Parathyroid adenoma (tissue), 2 donors: ENCODE measurements at regions not wholly inside any gene's neighbourhood (a gene's known extent, or its start where the extent isn't known, plus 50 kb on each side); places are given as distances from the start of the nearest gene placed in this dataset.
A peak's percentile ranks its signal among the peaks of the same experiment; 100 is the strongest.

Experiments
- H2AFZ ChIP-seq: fragments of 300-600 bp; sonication (generic); one replicate; pipeline ENCODE4 v1.7.0; 2017; ENCODE audit warnings: antibody characterized with exemption, mild to moderate bottlenecking
- H3K27ac ChIP-seq: fragments of 300-600 bp; sonication (generic); one replicate; pipeline ENCODE4 v1.7.0; 2017
- H3K27me3 ChIP-seq: fragments of 300-600 bp; sonication (generic); one replicate; pipeline ENCODE4 v1.7.0; 2017; ENCODE audit warnings: low read length; ENCODE audit not compliant: control insufficient read depth, insufficient read depth
- H3K36me3 ChIP-seq: fragments of 300-600 bp; sonication (generic); one replicate; pipeline ENCODE4 v1.7.0; 2017; ENCODE audit warnings: low read length; ENCODE audit not compliant: control insufficient read depth, insufficient read depth
- H3K4me1 ChIP-seq: fragments of 300-600 bp; sonication (generic); one replicate; pipeline ENCODE4 v1.7.0; 2017; ENCODE audit warnings: control low read depth
- H3K4me2 ChIP-seq: fragments of 300-600 bp; sonication (generic); one replicate; pipeline ENCODE4 v1.7.0; 2017; ENCODE audit warnings: low read length
- H3K4me3 ChIP-seq: fragments of 300-600 bp; sonication (generic); one replicate; pipeline ENCODE4 v1.7.0; 2017; ENCODE audit warnings: low read depth, low read length
- H3K79me2 ChIP-seq: fragments of 300-600 bp; sonication (generic); one replicate; pipeline ENCODE4 v1.7.0; 2017; ENCODE audit warnings: control low read depth
- H3K9ac ChIP-seq: fragments of 300-600 bp; sonication (generic); one replicate; pipeline ENCODE4 v1.7.0; 2017; ENCODE audit warnings: mild to moderate bottlenecking
- H3K9me3 ChIP-seq: fragments of 300-600 bp; sonication (generic); one replicate; pipeline ENCODE4 v1.7.0; 2017; ENCODE audit warnings: low read length; ENCODE audit not compliant: control insufficient read depth
- TF ChIP-seq, protein P1 (sequence below): fragments of 300-600 bp; sonication (generic); IDR thresholded peaks from one replicate; pipeline ENCODE4 v1.7.0; 2017; ENCODE audit warnings: antibody characterized with exemption, mild to moderate bottlenecking
- donor health status: primary hyperparathyroidism.

DNA sequence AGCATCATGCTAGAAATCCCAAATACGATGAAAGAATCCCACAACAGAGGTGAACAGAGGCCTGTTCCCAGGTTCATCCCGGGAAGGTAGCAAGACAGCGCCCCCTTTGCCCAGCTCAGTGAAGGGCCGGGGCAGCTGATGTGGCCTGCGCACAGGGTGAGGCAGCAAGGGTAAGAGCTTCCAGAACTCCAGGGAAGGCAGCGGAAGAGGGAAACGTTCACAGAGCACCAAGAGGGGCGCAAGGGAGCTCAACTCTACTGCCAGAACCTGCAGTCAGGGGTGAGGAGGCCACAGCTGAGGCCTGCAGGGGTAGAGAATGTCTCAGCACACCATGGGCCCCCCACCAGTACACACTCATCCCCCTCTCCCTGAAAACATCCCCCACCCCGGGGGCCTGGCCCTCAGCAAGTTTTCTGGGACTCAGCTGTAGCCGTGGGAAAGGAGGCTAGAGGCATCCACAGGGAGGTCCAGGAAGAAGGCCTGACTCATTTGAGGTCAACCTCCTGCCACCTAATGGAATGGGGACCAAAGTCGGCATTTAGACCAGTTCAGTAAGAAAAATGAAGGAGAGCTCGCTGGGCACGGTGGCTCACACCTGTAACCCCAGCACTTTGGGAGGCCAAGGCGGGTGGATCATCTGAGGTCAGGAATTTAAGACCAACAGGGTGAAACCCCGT is 95.6 kb upstream of the ASAP2 start:
- Histone ChIP-seq H3K4me1 (no peaks in the 10 kb centered on the region), H3K27me3 (no peaks in the 10 kb centered on the region), H2AFZ (peak overlapping the region; percentile 51), H3K36me3 (no peaks in the 10 kb centered on the region), H3K9me3 (no peaks in the 10 kb centered on the region), H3K4me2 (no peak overlapping the region), H3K27ac (no peak overlapping the region), H3K79me2 (no peaks in the 10 kb centered on the region), H3K4me3 (no peak overlapping the region), H3K9ac (no peak overlapping the region)
- TF ChIP-seq, protein P1, sequence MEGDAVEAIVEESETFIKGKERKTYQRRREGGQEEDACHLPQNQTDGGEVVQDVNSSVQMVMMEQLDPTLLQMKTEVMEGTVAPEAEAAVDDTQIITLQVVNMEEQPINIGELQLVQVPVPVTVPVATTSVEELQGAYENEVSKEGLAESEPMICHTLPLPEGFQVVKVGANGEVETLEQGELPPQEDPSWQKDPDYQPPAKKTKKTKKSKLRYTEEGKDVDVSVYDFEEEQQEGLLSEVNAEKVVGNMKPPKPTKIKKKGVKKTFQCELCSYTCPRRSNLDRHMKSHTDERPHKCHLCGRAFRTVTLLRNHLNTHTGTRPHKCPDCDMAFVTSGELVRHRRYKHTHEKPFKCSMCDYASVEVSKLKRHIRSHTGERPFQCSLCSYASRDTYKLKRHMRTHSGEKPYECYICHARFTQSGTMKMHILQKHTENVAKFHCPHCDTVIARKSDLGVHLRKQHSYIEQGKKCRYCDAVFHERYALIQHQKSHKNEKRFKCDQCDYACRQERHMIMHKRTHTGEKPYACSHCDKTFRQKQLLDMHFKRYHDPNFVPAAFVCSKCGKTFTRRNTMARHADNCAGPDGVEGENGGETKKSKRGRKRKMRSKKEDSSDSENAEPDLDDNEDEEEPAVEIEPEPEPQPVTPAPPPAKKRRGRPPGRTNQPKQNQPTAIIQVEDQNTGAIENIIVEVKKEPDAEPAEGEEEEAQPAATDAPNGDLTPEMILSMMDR, result no peak

DNA sequence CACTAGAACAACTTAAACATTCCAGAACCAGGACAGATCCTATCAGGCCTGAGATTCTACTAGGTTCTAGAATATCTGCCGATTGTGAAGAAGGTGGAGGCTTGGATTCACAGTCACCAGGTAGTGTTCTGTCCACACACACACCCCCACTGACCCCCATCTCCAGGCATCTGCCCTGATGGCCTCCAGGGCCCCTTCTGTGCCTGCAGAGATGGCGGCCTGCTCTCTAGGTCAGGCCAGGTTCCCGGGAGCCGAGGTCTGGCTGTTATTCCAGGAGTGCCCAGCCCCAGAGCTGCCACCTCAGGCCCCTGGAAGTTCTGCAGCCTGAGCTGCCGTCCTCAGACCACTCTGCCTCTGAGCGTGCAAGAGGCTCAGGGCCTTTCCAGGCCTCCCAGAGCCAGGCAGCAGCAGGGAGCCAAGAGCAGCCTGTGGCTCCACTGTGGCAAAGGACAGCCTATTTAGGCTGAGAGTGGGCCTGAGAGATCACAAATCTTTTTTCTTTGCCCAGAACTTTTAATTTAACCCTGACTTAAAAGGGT is 96.2 kb upstream of the ASAP2 start:
- Histone ChIP-seq H3K36me3 (no peaks in the 10 kb centered on the region), H3K27me3 (no peaks in the 10 kb centered on the region), H3K9me3 (no peaks in the 10 kb centered on the region), H3K27ac (no peak overlapping the region), H3K4me3 (no peak overlapping the region), H3K79me2 (no peaks in the 10 kb centered on the region), H3K9ac (no peak overlapping the region), H2AFZ (peak overlapping the region; percentile 51), H3K4me2 (no peak overlapping the region), H3K4me1 (no peaks in the 10 kb centered on the region)
- TF ChIP-seq, protein P1, result no peak

DNA sequence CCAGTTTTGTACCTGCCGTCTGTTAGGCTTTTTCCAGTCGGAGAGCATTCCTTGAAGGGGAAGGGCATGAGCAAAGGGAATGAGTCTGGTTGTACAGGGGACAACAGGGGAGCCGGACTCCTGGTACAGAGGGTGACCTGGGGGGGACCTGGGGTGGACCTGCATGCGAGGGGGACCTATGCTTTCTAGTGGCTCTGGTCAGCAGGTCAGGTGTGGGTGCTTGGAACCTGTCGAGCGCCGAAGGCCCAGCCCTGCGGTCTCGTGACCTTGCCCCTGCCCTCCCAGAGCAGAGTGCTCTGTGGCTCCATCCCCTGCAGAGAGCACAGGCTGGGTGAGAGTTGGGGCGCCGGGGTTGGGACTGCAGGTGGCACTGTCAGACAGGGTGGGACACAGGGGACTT is 96.7 kb upstream of the ASAP2 start:
- Histone ChIP-seq H3K36me3 (no peaks in the 10 kb centered on the region), H2AFZ (no peak overlapping the region), H3K27me3 (no peaks in the 10 kb centered on the region), H3K79me2 (no peaks in the 10 kb centered on the region), H3K4me3 (no peak overlapping the region), H3K4me2 (no peak overlapping the region), H3K9me3 (no peaks in the 10 kb centered on the region), H3K9ac (no peak overlapping the region), H3K4me1 (no peaks in the 10 kb centered on the region), H3K27ac (no peak overlapping the region)
- TF ChIP-seq, protein P1, result no peak

DNA sequence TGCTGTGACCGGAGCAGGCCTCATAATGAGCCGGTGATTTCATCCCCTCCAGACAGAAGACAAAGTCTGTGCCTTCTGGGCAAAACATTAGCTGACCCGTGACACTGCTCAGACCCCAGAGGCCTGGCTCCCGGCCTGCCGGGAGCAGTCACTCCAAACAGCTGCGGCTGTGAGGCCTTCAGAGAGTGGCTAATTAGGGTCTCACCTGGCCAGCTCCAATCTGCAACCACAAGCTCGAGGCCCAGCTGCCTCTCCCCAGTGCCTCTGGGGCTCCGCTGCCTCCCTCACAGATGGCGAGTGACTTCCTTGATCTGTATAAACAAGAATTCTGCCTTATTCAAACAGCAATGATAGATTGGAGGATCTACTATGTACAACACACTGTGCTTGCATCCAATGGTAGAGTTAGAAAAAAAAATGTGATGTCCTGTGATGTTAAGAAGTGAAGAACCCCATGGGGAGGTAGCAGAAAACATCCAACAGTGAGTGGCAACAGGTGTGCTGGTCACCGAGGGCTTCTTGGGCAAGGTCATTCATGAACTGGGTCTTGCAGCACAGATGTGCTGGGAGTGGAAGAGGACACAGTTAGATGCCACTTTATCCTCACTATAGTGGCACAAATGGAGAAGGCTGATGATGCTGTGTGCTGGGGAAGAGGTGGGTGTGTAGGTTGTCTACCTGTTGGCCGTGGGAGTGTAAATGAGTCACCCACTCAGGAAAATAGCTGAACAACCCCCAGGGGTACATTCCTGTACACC is 98.2 kb upstream of the ASAP2 start:
- Histone ChIP-seq H3K4me1 (peaks cover 8% of the 10 kb centered on the region), H3K9ac (no peak overlapping the region), H3K36me3 (no peaks in the 10 kb centered on the region), H3K79me2 (no peaks in the 10 kb centered on the region), H3K4me2 (no peak overlapping the region), H3K27me3 (no peaks in the 10 kb centered on the region), H3K9me3 (no peaks in the 10 kb centered on the region), H2AFZ (no peak overlapping the region), H3K4me3 (no peak overlapping the region), H3K27ac (no peak overlapping the region)
- TF ChIP-seq, protein P1, result no peak
